IgD-negative memory B cell (primary cell): ENCODE measurements at regions not wholly inside any gene's neighbourhood (a gene's known extent, or its start where the extent isn't known, plus 50 kb on each side); places are given as distances from the start of the nearest gene placed in this dataset.
"Not testable (repeated sequence)": the region's sequence is repeated elsewhere in the genome, so short reads cannot be mapped to it uniquely, and the experiment has no call there.

Experiments used
- H3K27ac Mint-ChIP-seq, 3 donors: one replicate each; pipeline ENCODE4 v1.8.0; 2020 to 2022; ENCODE audit warnings: mild to moderate bottlenecking in 3 of 3, mixed read lengths in 3 of 3, moderate library complexity in 1 of 3
- H3K27me3 Mint-ChIP-seq: one replicate; pipeline ENCODE4 v1.8.0; 2021; ENCODE audit warnings: mixed read lengths
- H3K36me3 Mint-ChIP-seq: one replicate; pipeline ENCODE4 v1.8.0; 2020; ENCODE audit warnings: mild to moderate bottlenecking, mixed read lengths
- H3K4me1 Mint-ChIP-seq, 3 donors: one replicate each; pipeline ENCODE4 v1.8.0; 2020 to 2022; ENCODE audit warnings: mixed read lengths in 3 of 3, mild to moderate bottlenecking in 1 of 3
- H3K4me3 Mint-ChIP-seq, 4 donors: one replicate each; pipeline ENCODE4 v1.8.0; 2020 to 2022; ENCODE audit warnings: mild to moderate bottlenecking in 4 of 4, mixed read lengths in 4 of 4, moderate library complexity in 3 of 4
- H3K9me3 Mint-ChIP-seq, 3 donors: one replicate each; pipeline ENCODE4 v1.8.0; 2020 to 2021; ENCODE audit warnings: mixed read lengths in 3 of 3, mild to moderate bottlenecking in 1 of 3

DNA sequence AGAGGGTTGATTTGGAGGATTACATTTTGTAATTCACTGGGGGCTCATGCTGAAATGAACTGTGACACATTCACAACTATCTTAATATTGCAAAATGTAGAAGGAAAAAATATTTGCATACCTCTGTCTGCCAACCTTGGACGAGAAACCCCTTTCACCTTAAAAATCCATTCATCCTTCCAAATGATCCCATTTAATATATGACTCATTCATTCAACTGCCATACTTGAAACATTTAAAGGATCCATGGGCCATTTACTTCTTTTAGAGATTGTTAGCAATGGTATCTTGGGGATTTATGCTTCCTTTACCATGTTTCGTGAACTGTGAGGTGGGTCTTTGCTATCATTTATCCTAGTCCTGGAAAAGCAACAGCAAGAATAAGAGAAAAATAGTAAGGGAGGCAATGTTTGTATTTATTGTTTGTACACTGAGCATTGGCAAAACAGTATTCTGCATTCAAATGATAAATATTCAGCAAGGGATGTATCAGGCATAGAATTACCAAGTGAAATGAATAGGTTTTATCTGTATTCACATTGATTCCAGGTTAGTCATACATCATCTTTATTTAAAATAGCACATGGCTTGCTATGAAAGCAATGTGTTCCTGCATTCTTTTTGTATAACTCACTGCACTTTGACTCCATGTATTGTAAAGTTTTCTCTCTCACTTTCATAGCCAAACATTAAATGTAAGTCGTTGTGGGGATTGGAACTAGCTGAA, 378.1 kb downstream of the NSUN3 start:
- H3K4me3 Mint-ChIP-seq = no peak overlapping the region

DNA sequence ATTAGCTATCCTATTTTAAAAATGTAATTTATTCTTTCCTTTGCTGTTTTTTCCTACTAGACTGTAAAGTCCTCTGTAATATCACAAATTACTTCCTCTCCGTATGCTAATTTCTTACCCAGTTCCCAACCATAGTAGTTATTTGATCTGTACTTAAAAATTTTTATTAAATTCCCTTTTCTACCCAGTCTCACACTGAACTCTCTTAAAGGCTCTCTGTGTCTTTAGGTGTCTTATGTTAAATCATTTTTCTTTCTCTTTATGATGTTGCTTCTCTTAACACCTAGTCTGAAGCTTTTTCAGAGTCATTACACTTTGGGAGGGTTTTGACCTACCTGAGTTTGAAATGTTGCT, 378.6 kb downstream of the NSUN3 start:
- H3K9me3 Mint-ChIP-seq = peaks cover 0 to 7% (median 3%) of the 10 kb centered on the region in 3 donors
- no peak overlapping the region for H3K4me3 Mint-ChIP-seq
- H3K4me1 Mint-ChIP-seq = peaks cover 0 to 2% (median 0%) of the 10 kb centered on the region in 3 donors
- no peak overlapping the region for H3K27ac Mint-ChIP-seq
- no peaks in the 10 kb centered on the region for H3K36me3 Mint-ChIP-seq
- no peaks in the 10 kb centered on the region for H3K27me3 Mint-ChIP-seq

More for the DNA sequence above, 378.1 kb downstream of the NSUN3 start:
- H3K36me3 Mint-ChIP-seq = no peaks in the 10 kb centered on the region
- peaks cover 0 to 2% (median 0%) of the 10 kb centered on the region in 3 donors for H3K4me1 Mint-ChIP-seq
- no peak overlapping the region for H3K27ac Mint-ChIP-seq
- no peaks in the 10 kb centered on the region for H3K27me3 Mint-ChIP-seq
- H3K9me3 Mint-ChIP-seq = peaks cover 0 to 7% (median 3%) of the 10 kb centered on the region in 3 donors

DNA sequence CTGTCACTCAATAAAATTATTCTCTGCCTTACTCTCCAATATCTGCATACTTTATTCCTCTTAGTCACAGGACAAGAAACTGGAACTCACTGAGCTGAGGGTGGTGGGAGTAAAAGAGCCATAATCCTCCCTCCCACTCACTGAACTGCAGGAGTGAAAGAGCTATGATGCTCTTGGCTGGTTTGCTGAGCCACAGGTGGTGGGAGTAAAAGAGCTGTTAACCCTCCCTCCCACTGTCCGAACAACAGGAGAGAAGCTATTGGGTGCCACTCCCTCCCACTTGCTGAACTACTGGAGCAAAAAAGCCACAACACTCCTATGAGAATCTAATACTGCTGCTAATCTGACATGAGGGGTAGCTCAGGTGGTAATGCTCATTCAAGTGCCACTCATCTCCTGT, 391.0 kb downstream of the NSUN3 start:
- H3K27me3 Mint-ChIP-seq = no peaks in the 10 kb centered on the region
- H3K27ac Mint-ChIP-seq = no peak overlapping the region
- no peaks in the 10 kb centered on the region for H3K36me3 Mint-ChIP-seq
- peaks cover 0 to 9% (median 0%) of the 10 kb centered on the region in 3 donors for H3K9me3 Mint-ChIP-seq
- no peaks in the 10 kb centered on the region for H3K4me1 Mint-ChIP-seq
- no peak overlapping the region for H3K4me3 Mint-ChIP-seq

DNA sequence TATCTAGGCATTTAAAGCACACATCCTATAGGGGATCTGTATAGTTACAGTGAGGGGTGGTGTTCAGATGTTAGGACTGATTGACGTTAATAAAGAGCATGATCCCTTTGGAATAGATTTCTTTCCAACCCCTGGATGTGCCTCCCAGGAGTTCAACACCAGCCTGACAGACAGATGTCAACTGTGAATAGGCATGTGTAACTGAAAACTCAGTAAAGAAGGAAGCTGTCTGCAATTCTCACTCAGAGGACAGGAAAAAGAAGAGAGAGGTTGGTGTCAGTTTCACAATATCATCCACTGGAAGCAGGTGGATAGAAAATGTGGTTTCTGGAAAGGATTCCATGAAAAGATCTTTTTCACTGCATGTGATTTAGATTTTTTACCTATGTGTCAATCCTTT, 396.3 kb downstream of the NSUN3 start:
- Mint-ChIP-seq H3K4me3 (no peak overlapping the region), H3K36me3 (no peaks in the 10 kb centered on the region), H3K9me3 (peaks cover 0 to 12% (median 2%) of the 10 kb centered on the region in 3 donors), H3K27ac (no peak overlapping the region), H3K27me3 (no peaks in the 10 kb centered on the region), H3K4me1 (no peaks in the 10 kb centered on the region)

DNA sequence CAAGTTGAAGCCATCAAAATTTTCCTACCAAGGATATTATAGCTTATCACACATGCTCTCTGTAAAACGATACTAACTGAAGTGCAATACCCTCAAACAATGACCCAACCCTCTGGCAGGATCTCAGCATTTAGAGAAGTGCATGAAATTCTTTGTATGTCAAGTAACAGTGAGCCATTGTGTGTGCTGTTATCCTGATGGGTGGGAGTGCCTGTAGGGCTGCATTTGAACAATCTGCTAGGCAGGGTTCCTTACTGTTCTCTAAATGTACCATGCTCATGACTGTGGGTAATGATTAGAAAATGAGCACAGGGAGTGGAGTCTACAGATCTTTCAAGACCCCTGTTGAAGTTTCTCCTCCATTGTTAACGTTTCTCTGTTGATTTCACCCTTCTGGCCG, 398.1 kb downstream of the NSUN3 start:
- H3K27ac Mint-ChIP-seq = no peak overlapping the region
- H3K9me3 Mint-ChIP-seq = peaks cover 0 to 17% (median 2%) of the 10 kb centered on the region in 3 donors
- H3K4me3 Mint-ChIP-seq = no peak overlapping the region
- no peaks in the 10 kb centered on the region for H3K36me3 Mint-ChIP-seq
- no peaks in the 10 kb centered on the region for H3K27me3 Mint-ChIP-seq
- H3K4me1 Mint-ChIP-seq = no peaks in the 10 kb centered on the region

DNA sequence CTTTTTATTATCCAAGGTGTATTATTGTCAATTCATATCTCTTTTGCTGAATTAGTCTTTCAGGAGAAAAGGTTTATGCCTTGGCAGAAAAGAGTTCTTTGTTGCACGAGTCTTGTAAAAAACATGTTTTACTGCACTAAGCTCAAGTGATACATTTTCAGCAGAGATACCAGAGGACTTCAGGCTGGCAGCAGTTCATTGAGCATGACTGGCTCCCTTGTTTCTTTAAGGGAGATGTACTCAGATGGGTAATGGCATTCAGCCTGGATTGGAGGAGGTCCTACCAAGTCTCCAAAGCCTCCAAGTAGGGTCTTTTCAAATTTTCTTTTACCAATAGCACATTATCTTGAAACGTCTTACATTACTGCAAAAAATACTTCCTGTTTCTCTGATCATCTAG, 400.1 kb downstream of the NSUN3 start:
- Mint-ChIP-seq H3K27me3 (no peaks in the 10 kb centered on the region), H3K36me3 (no peaks in the 10 kb centered on the region), H3K9me3 (peaks cover 0 to 8% (median 2%) of the 10 kb centered on the region in 3 donors), H3K4me3 (no peak overlapping the region), H3K4me1 (no peaks in the 10 kb centered on the region), H3K27ac (no peak overlapping the region)

DNA sequence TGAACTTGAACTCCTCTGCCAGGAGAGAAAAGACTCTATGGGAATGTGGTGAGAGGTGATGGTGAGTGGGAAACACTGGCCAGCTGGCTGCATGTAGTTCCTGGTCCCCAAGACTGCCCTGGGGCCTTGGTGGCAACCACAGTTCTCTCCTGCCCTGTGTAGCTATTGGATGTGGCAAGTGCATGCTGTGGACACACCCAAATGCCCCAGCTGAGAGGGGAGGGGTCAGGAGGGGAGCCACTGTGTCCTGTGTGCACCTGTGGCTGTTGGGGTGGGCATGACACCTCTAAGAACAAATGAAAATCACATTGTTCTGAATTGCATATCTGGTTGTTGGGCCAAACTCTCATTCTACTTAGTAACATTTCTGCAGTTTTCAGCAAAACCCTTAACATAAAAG, 409.6 kb downstream of the NSUN3 start:
- no peaks in the 10 kb centered on the region for H3K4me1 Mint-ChIP-seq
- no peaks in the 10 kb centered on the region for H3K36me3 Mint-ChIP-seq
- peaks cover 2 to 13% (median 11%) of the 10 kb centered on the region in 3 donors for H3K9me3 Mint-ChIP-seq
- H3K4me3 Mint-ChIP-seq = no peak overlapping the region
- H3K27me3 Mint-ChIP-seq = no peaks in the 10 kb centered on the region
- no peak overlapping the region for H3K27ac Mint-ChIP-seq

DNA sequence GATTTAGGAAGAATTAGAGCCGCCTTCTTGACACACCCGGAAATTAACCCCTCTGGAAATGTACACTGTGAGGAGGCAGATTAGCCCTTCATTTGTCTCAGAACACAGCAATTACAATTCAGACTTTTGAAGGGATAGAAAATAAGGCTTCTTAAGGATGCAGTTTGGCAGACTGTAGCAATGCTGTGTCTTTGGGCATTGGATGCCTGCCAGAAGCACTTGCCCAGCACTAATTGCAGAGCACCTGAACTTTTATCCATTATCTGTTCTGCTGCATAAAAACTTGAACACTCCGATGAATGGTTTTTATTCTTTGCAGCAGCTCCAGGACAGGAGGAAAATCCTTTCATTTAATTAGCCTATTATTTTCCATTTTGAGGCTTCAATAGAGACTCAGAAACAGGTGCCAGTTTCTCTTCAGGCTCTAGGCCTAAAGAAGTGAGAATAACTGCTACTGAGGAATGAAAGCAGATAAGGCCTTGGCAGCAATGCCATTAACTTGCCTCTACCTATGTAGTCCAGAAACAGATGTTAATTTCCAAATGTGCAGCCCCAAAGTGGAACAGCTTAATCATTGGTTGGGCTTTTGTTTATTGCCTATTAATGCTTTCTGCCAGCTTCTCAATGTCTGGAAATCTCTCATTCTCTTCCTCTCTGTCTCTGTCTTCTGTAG, 418.5 kb downstream of the NSUN3 start:
- Mint-ChIP-seq H3K4me3 (no peak overlapping the region), H3K36me3 (no peaks in the 10 kb centered on the region), H3K9me3 (peaks cover 1 to 8% (median 5%) of the 10 kb centered on the region in 3 donors), H3K27ac (no peak overlapping the region), H3K27me3 (no peaks in the 10 kb centered on the region), H3K4me1 (no peaks in the 10 kb centered on the region)

DNA sequence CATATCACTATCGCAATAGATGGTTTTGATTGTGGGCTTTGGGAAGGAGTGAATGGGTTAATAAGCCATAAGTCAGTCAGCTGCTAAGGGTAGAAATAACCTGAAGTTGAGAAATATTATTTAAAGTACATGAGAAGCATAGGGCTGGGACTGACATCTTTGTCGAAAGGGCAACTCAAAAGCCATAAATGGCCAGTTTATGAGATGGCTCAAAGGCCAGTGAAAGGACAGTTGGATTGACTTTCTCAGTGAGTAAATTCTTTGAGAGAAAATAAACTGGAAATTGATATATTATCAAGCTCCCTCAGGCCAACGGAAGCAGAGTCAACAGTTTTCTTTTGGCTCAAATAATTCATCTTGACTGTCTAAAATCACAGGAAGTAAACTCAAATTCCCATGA, 419.8 kb downstream of the NSUN3 start:
- no peaks in the 10 kb centered on the region for H3K27me3 Mint-ChIP-seq
- no peaks in the 10 kb centered on the region for H3K36me3 Mint-ChIP-seq
- no peak overlapping the region for H3K27ac Mint-ChIP-seq
- no peak overlapping the region for H3K4me3 Mint-ChIP-seq
- H3K4me1 Mint-ChIP-seq = no peaks in the 10 kb centered on the region
- H3K9me3 Mint-ChIP-seq = peaks cover 0 to 8% (median 1%) of the 10 kb centered on the region in 3 donors

DNA sequence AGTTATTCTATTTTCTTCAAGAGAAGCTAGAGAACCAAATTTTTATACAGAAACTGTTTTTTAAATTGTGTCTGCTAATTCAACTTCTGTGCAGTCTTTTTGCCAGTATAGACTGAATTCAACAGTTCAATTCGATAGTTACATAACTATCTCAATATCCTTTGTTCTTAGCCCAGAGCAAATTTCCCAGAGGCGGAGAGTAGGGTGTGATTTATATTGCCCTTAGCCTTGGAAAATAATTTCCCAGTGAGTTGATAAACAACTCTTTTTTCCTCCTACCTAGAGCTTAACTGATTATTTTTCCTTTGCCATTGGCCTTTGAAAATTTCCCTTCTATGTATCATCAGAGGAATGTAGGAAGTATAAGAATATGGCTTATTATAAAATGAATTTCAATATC, 420.5 kb downstream of the NSUN3 start:
- Mint-ChIP-seq H3K4me3 (no peak overlapping the region), H3K27ac (no peak overlapping the region), H3K9me3 (peaks cover 0 to 8% (median 1%) of the 10 kb centered on the region in 3 donors), H3K36me3 (no peaks in the 10 kb centered on the region), H3K27me3 (no peaks in the 10 kb centered on the region), H3K4me1 (no peaks in the 10 kb centered on the region)

DNA sequence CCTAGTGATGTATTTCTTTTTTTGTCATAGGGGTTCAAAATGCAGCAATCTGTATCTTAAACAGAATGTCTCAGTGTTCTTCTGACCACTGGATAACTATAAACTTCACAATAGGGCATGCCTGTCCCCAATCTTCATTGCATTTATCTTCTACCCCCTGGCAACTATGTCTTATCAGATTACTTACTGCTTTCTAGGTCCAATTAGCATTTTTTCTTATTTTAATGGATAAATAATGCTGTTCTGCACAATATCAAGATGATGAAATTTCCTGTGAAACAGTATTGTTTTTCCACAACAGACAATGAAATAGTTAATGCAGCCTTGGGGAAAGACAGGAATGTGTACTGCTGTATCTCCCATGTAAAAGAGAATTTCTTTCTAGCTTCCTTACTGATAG, 432.1 kb downstream of the NSUN3 start:
- Mint-ChIP-seq H3K36me3 (no peaks in the 10 kb centered on the region), H3K9me3 (peaks cover 0 to 13% (median 4%) of the 10 kb centered on the region in 3 donors), H3K4me1 (no peaks in the 10 kb centered on the region), H3K27me3 (no peaks in the 10 kb centered on the region), H3K27ac (no peak overlapping the region), H3K4me3 (no peak overlapping the region)

DNA sequence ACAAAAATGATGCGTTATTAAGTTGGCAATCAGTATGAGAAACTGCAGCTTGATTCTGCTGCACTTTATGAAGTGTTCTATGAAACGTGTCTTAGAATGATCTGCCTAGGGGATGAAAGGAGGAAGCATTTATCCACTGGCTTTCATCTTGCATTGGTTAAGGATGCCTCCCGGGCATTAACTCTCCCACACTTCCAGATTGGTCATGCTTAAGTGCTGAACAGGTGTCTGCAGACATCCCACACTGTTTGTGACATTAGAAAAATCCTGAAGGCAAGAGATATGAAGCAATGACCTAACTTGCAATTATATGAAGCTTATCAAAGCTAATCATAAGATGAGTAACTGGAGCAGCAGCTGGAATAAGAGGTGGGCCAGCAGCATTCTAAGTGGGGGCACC, 437.3 kb downstream of the NSUN3 start:
- Mint-ChIP-seq H3K4me1 (no peaks in the 10 kb centered on the region), H3K9me3 (peaks cover 3 to 22% (median 7%) of the 10 kb centered on the region in 3 donors), H3K4me3 (no peak overlapping the region), H3K36me3 (no peaks in the 10 kb centered on the region), H3K27me3 (no peaks in the 10 kb centered on the region), H3K27ac (no peak overlapping the region)

DNA sequence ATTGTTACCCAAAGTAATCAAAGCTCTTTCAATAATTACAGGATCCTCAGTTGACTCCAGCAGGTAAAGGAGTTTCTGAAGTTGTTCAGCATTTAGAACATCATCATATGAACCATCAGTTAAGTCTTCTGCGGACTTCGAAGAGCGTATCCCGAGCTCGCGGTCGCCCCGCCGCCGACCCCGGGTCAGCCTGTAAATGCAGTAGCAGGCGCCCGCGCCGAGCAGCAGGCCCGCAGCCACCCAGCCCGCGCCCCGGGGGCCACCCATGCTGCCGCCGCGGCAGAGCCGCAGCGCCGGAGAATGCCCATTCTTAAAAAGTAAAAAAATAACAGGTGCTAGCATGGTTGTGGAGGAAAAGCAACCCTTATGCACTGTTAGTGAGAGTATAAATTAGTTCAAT, 444.5 kb downstream of the NSUN3 start:
- not testable (repeated sequence) for H3K4me1 Mint-ChIP-seq, H3K4me3 Mint-ChIP-seq, H3K36me3 Mint-ChIP-seq, H3K27me3 Mint-ChIP-seq, H3K27ac Mint-ChIP-seq
- peaks cover 3 to 16% (median 3%) of the 10 kb centered on the region in 3 donors for H3K9me3 Mint-ChIP-seq

DNA sequence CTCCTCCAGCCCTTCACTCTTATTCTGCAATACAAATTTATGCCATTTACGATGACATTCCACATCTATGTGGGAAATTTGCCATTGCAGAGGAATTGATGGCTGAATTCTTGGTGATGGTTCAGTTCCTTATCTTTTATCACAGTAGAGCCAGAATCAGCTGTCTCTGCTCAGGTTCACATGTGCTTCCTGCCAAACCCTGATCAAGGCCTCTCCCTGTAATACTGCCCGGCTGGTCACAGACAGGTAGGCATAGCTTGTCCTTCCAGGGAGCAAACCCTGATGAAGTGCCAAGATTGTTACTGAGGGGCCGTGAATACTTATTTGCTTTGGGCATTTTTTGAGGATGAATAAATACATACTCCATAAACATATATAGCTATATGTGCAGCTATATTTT, 450.0 kb downstream of the NSUN3 start:
- no peaks in the 10 kb centered on the region for H3K36me3 Mint-ChIP-seq
- peaks cover 0 to 7% (median 0%) of the 10 kb centered on the region in 3 donors for H3K9me3 Mint-ChIP-seq
- H3K27ac Mint-ChIP-seq = no peak overlapping the region
- H3K4me3 Mint-ChIP-seq = no peak overlapping the region
- no peaks in the 10 kb centered on the region for H3K4me1 Mint-ChIP-seq
- H3K27me3 Mint-ChIP-seq = no peaks in the 10 kb centered on the region

DNA sequence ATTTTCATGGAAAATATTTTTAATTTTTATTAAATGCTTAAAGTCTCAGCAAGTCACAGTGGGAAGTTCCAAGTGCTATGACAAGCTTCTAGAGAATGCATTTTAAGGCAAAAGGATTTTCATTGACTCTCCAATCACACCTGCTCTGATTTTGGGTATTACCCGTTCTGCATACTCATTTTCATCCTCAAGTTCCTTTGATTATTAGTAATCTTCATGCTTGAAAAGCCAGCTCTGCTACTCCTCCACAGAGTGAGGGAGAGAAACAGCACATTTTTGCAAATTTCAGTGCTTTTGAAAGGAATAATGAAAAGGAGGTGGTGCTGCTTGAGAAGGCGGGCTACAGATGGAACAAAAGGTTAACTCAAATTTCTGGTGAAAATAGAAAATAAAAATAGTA, 450.7 kb downstream of the NSUN3 start:
- Mint-ChIP-seq H3K9me3 (peaks cover 0 to 7% (median 0%) of the 10 kb centered on the region in 3 donors), H3K4me1 (no peaks in the 10 kb centered on the region), H3K27me3 (no peaks in the 10 kb centered on the region), H3K36me3 (no peaks in the 10 kb centered on the region), H3K4me3 (no peak overlapping the region), H3K27ac (no peak overlapping the region)

DNA sequence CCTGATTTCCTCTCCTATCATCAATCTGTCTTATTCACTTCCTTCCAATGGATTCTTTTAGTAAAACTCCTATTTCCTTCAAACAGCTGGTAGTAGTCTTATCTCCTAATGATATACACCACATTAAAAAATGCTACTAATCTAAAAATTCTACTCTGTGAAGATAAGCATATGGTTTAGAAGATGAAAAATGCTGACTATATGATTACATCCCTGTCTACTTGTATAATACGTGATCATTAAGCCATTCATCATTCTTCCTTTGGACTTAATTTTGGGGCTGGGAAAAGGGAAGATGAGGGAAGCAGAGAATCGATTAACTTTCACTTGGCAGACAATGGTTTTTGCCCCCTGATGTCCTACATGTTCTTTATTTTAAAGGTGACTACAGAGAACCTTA, 453.1 kb downstream of the NSUN3 start:
- peaks cover 0 to 9% (median 0%) of the 10 kb centered on the region in 3 donors for H3K9me3 Mint-ChIP-seq
- no peaks in the 10 kb centered on the region for H3K4me1 Mint-ChIP-seq
- no peak overlapping the region for H3K4me3 Mint-ChIP-seq
- H3K36me3 Mint-ChIP-seq = peaks cover under 1% of the 10 kb centered on the region
- no peak overlapping the region for H3K27ac Mint-ChIP-seq
- H3K27me3 Mint-ChIP-seq = no peaks in the 10 kb centered on the region
